ENCODE measurements at regions not wholly inside any gene's neighbourhood (a gene's known extent, or its start where the extent isn't known, plus 50 kb on each side); places are given as distances from the start of the nearest gene placed in this dataset.

DNA sequence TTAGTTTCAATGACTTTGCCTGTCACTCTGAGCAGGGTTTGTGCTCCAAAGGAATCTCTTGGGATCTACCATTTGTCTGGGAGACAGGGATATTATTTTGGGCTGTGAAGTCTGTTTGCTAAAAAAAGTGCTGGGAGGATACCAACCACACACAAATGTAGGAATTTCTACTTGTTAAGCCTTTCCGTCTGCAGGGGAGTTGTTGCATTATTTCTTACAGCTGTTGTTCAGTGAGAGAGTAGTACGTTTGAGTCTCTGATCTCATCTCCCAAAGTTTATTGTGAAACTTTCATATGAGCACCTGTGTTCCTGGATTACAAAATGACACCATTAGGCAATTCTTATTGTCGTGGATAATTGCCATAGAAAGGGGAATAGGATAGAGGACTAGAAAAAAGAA, 78.3 kb upstream of the SEMA6A start:
- CTCF ChIA-PET: no interaction called here
- Mint-ChIP-seq H3K27ac (no peak overlapping the region), H3K36me3 (ENCODE audit: low read depth) (no peaks in the 10 kb centered on the region), H3K27me3 (peaks cover 2% of the 10 kb centered on the region), H3K4me3 (no peak overlapping the region), H3K4me1 (ENCODE audit: low read depth) (no peaks in the 10 kb centered on the region), H3K9me3 (no peaks in the 10 kb centered on the region)
- POLR2A ChIA-PET: no interaction called here
- TF ChIP-seq, protein P1, sequence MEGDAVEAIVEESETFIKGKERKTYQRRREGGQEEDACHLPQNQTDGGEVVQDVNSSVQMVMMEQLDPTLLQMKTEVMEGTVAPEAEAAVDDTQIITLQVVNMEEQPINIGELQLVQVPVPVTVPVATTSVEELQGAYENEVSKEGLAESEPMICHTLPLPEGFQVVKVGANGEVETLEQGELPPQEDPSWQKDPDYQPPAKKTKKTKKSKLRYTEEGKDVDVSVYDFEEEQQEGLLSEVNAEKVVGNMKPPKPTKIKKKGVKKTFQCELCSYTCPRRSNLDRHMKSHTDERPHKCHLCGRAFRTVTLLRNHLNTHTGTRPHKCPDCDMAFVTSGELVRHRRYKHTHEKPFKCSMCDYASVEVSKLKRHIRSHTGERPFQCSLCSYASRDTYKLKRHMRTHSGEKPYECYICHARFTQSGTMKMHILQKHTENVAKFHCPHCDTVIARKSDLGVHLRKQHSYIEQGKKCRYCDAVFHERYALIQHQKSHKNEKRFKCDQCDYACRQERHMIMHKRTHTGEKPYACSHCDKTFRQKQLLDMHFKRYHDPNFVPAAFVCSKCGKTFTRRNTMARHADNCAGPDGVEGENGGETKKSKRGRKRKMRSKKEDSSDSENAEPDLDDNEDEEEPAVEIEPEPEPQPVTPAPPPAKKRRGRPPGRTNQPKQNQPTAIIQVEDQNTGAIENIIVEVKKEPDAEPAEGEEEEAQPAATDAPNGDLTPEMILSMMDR (IDR thresholded peaks at IDR 0.05): no peak
- DNase-seq (no peak), ATAC-seq (no peak)
- intact Hi-C loops (cut with micrococcal nuclease): no loop called here

DNA sequence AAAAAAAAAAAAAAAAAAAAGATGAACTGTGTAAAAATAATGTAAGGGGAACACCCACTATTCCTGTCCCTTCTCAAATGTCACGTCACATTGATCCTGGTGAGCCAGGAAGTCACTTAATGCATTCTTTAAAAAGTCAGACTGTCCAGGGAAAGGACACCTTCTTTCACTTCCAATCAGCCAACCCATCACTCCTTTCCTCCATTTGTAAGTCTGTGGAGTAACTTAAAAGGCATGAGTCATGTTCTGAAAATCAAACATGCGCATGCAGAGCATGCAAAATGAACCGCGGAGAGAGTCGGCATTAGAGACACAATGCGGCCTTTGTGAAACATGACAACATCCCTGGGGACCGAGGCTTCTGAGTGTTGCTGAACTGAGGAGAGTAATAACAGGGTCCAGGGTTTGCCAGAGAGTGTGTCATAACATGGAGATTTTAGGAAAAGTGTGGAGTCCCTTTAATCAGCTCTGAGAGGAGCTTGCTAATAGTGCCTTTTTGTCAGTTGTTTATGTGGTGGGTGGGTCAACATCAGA, 77.6 kb upstream of the SEMA6A start:
- DNase-seq (no peak), ATAC-seq (no peak)
- no peaks in the 10 kb centered on the region for H3K4me1 Mint-ChIP-seq (ENCODE audit: low read depth)
- intact Hi-C loops (cut with micrococcal nuclease): no loop called here
- no peak overlapping the region for H3K27ac Mint-ChIP-seq
- TF ChIP-seq, protein P1 (IDR thresholded peaks at IDR 0.05): no peak
- POLR2A ChIA-PET: interaction anchor here (0.7 kb wide), 1 partner anchor 335 kb away, joined by 3 read pairs; no protein-coding TSS in a partner anchor
- H3K9me3 Mint-ChIP-seq: no peaks in the 10 kb centered on the region
- no peak overlapping the region for H3K4me3 Mint-ChIP-seq
- peaks cover 2% of the 10 kb centered on the region for H3K27me3 Mint-ChIP-seq
- CTCF ChIA-PET: no interaction called here
- H3K36me3 Mint-ChIP-seq (ENCODE audit: low read depth): no peaks in the 10 kb centered on the region

DNA sequence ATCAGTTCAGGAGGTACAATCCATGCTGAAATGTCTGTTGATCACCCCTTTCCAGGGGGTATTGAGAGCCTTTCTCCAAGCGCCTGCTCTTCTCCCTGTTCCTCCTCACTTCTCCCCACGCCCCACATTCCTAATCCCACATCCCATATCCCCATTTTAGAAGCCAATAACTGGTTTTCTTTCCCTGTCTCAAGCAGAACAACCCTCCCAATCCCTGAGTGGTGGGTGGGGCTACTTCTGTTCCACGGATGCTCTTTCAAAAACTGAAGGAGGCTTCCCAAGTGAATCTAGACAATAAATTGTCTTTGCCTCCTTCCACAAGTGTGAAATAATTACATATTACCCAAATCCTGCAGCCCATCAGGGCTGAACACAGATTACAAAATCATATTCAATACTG, 77.0 kb upstream of the SEMA6A start:
- TF ChIP-seq, protein P1 (IDR thresholded peaks at IDR 0.05): no peak
- ChIA-PET CTCF (no interaction called here), POLR2A (interaction anchor here (0.7 kb wide), 1 partner anchor 334 kb away, joined by 3 read pairs; no protein-coding TSS in a partner anchor)
- ATAC-seq (no peak), DNase-seq (no peak)
- H3K36me3 Mint-ChIP-seq (ENCODE audit: low read depth): no peaks in the 10 kb centered on the region
- intact Hi-C loops (cut with micrococcal nuclease): no loop called here
- H3K27me3 Mint-ChIP-seq: no peaks in the 10 kb centered on the region
- no peaks in the 10 kb centered on the region for H3K4me1 Mint-ChIP-seq (ENCODE audit: low read depth)
- H3K9me3 Mint-ChIP-seq: no peaks in the 10 kb centered on the region
- no peak overlapping the region for H3K27ac Mint-ChIP-seq
- no peak overlapping the region for H3K4me3 Mint-ChIP-seq

DNA sequence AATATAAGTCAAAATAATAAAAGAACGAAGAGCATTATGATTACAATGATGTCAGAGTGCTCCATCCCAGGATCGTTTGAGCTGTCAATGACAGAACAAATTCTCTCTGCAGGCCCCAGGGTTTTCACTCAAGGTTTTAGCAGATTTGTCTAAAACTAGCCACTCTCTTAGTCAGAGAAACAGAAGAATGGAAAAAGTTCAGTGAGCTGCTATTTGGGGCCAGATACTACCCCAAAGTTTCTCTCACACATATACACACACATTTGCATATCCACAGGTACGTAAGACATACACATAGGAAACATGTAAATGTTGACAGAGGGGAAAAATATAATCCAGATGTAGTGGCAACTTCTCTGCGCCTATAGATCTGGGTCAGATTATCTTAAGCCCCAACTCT, 76.3 kb upstream of the SEMA6A start:
- Mint-ChIP-seq H3K36me3 (ENCODE audit: low read depth) (no peaks in the 10 kb centered on the region), H3K27me3 (no peaks in the 10 kb centered on the region), H3K4me1 (ENCODE audit: low read depth) (no peaks in the 10 kb centered on the region), H3K9me3 (no peaks in the 10 kb centered on the region), H3K4me3 (no peak overlapping the region), H3K27ac (no peak overlapping the region)
- ChIA-PET POLR2A (no interaction called here), CTCF (no interaction called here)
- DNase-seq (no peak), ATAC-seq (no peak)
- TF ChIP-seq, protein P1 (IDR thresholded peaks at IDR 0.05): no peak
- intact Hi-C loops (cut with micrococcal nuclease): no loop called here

DNA sequence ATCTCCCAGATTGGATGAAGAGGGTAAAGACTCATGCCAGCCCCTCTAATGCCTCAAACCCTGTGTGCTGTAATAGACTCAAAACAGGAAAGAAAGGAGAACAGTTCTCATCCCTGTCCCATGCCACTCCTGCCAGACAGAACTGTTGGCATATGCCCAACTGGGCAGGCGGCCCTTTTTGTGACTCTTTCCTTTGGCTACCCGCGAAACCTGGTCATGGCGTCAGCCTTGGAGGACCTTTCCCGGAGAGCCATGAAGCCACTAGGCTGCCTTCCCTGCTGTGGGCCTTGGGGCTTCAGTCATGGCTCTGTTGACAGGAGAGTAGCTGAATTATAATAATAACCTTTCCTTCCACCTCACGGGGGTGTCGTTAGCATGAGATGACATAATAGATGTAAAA, 75.9 kb upstream of the SEMA6A start:
- intact Hi-C loops (cut with micrococcal nuclease): no loop called here
- Mint-ChIP-seq H3K9me3 (no peaks in the 10 kb centered on the region), H3K4me1 (ENCODE audit: low read depth) (no peaks in the 10 kb centered on the region), H3K4me3 (no peak overlapping the region), H3K27ac (no peak overlapping the region), H3K27me3 (no peaks in the 10 kb centered on the region), H3K36me3 (ENCODE audit: low read depth) (no peaks in the 10 kb centered on the region)
- DNase-seq (no peak), ATAC-seq (no peak)
- ChIA-PET CTCF (no interaction called here), POLR2A (no interaction called here)
- TF ChIP-seq, protein P1 (IDR thresholded peaks at IDR 0.05): no peak
